ENCODE measurements at regions not wholly inside any gene's neighbourhood (a gene's known extent, or its start where the extent isn't known, plus 50 kb on each side); places are given as distances from the start of the nearest gene placed in this dataset.

DNA sequence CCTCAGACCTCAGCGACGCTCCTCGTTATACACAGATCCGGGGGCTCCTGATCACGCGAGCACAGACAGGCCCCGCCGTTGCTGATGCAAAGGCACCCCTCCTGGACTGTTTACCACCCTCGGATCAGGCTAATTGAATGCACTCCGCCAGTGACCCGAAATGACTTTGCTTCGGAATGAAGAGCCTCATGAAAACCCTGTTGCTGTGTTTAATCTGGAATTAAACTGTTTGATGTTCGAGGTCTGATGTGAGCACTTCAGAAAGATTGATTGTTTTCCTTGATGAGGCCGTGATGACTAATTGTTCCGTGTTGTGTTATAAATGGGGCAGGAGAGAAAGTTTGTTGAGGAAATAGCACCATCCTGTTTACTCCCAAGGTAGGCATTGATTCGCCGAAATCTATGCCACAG is 190.5 kb upstream of the PPP1R26 start:
- no peak for TF ChIP-seq POLR2A (IDR thresholded peaks at IDR 0.05; ENCODE audit: extremely low read depth, insufficient read length)
- TF ChIP-seq, protein P1, sequence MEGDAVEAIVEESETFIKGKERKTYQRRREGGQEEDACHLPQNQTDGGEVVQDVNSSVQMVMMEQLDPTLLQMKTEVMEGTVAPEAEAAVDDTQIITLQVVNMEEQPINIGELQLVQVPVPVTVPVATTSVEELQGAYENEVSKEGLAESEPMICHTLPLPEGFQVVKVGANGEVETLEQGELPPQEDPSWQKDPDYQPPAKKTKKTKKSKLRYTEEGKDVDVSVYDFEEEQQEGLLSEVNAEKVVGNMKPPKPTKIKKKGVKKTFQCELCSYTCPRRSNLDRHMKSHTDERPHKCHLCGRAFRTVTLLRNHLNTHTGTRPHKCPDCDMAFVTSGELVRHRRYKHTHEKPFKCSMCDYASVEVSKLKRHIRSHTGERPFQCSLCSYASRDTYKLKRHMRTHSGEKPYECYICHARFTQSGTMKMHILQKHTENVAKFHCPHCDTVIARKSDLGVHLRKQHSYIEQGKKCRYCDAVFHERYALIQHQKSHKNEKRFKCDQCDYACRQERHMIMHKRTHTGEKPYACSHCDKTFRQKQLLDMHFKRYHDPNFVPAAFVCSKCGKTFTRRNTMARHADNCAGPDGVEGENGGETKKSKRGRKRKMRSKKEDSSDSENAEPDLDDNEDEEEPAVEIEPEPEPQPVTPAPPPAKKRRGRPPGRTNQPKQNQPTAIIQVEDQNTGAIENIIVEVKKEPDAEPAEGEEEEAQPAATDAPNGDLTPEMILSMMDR (IDR thresholded peaks at IDR 0.05; ENCODE audit: low read depth, low read length) = no peak

Data from NB4 (cell line).